ENCODE measurements at regions not wholly inside any gene's neighbourhood (a gene's known extent, or its start where the extent isn't known, plus 50 kb on each side); places are given as distances from the start of the nearest gene placed in this dataset.

DNA sequence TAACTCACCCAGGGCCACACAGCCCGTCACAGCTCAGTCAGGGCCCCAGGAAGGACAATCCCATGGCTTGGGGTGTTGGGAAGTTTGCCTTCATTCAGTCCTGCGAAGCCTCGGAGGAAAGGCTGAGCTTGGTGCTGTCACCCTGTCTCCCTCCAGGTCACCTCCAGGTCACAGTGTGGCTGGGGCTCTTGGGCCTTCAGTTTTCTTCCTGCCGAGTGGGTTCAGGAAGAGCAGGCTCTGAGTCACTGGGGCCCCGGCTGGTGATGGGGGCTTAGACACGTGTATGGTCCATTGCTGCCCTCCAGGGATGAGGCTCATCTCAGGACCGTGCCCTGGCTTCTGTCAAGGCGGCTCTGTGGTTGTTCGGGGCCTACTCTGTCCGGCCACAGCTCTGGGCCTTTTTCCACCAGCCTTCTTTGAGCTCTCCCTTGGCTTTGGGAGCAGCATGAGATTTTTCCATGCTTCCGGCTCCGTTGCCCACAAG, 118.6 kb downstream of the INHBB start:
- TF ChIP-seq, protein P1, sequence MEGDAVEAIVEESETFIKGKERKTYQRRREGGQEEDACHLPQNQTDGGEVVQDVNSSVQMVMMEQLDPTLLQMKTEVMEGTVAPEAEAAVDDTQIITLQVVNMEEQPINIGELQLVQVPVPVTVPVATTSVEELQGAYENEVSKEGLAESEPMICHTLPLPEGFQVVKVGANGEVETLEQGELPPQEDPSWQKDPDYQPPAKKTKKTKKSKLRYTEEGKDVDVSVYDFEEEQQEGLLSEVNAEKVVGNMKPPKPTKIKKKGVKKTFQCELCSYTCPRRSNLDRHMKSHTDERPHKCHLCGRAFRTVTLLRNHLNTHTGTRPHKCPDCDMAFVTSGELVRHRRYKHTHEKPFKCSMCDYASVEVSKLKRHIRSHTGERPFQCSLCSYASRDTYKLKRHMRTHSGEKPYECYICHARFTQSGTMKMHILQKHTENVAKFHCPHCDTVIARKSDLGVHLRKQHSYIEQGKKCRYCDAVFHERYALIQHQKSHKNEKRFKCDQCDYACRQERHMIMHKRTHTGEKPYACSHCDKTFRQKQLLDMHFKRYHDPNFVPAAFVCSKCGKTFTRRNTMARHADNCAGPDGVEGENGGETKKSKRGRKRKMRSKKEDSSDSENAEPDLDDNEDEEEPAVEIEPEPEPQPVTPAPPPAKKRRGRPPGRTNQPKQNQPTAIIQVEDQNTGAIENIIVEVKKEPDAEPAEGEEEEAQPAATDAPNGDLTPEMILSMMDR (IDR thresholded peaks at IDR 0.05): no peak

DNA sequence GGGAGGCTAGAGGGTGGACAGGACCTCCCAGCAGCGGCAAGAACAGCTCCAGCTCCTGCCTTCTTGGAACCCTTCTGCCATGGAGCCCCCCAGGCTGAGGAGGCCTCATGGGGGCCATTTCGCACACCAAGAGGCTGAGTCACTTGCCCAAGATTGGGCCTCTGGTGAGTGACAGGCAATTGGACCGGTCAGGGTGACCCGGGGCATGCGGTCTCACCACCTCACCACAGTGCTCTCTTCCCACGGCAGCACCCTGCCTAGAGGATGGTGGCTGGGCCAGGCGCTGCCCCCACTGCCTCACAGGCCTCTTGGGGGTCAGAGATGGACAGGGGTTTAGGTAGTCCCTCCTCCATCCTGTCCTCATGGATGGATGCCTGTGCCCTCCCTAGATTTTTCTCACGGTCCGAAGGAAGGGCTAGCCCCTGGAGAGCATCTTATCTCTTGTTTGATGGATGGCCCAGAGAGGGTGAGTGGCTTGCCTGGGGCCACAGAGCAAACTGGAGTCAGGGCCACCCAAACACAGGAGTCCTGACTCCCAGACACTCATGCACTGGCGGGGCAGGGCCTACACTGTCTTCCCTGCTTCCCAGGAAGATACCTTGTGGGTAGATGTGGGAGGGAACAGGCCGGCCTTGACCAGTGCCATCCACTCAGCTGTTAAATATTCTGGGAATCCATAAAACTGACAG, 119.2 kb downstream of the INHBB start:
- TF ChIP-seq, protein P1 (IDR thresholded peaks at IDR 0.05): no peak

DNA sequence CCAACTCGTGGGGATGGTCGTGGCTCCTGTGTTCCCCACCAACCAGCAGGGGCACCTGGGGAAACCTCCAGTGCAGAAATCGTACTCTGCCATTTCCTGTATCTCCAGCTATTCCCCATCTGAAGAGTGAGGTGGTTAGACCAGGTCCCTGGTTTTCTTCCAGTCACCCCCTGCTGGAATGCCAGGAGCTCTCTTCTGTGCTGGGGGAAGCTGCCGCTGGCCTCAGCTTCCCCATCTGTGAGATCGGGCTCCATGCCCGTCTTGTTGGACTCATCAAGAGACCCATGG, 119.7 kb downstream of the INHBB start:
- TF ChIP-seq, protein P1 (IDR thresholded peaks at IDR 0.05): no peak

DNA sequence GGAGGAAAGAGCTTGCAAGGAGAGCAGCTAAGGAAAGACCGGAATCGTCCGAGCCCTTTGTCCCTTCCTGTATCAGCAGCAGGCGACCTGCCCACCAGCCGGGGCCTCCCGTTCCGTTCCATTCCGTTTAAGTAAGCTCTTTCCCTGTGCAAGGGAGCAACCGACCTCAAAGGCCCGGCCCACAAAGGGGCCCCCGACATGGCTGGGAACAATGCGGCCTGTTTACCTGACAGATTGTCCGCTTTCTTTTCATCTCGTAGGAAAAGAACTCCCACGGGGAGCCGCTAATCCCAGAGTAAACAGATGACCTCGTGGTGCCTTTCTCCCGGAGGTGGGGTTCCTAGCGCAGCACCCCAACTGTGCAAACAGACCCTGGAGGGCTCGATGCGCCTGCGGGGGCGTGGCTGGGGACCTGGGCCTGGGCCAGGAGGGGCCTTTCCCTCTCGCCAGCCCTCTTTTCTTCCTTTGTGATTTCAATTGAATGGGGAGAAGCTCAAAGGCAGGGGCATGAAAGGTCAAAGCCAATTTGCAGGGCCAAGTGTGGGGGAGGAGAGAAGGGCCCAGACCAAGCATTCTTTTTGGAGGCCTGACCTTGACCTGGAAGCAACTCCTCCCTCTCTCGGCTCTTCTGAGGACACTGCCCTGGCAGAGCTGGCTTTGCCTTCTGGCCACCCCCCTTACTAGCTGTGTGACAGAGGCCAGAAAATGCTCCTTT, 120.2 kb downstream of the INHBB start:
- TF ChIP-seq, protein P1 (IDR thresholded peaks at IDR 0.05): no peak

DNA sequence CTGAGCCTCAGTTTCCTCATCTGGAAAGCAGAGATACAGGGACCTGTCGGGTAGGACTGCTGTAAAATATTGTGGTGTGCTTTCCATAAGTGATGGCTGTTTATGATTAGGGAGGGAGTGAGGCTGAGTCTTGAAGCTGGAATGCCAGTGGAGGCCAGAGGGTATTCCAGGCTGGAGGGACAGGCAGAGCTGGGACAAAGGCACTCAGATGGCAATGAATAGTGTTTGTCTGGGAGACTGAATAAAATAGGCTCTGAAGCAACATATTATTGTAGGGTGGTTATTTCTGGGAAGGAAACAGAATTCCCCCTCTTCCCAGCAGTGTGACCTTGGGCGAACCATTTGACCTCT, 120.7 kb downstream of the INHBB start:
- TF ChIP-seq, protein P1 (IDR thresholded peaks at IDR 0.05): no peak

DNA sequence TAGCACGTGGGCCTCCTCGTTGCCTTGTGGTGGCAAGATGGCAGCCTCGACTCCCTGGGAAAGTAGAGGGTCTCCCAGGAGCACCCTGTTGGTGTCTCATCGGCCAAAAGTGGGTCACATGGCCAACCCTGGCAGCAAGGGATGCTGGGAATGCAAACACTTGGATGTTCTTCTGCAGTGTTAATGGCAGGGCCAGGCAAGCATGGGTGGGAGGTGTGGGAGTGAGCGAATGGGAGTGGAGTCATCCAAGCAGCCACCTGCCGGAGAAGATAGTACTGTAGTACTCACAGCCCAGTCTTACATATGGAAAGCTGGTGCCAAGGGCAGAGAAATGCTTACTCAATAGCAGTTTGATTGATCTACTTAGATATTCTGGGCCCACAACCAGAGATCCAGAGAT, 122.2 kb downstream of the INHBB start:
- TF ChIP-seq, protein P1 (IDR thresholded peaks at IDR 0.05): no peak

DNA sequence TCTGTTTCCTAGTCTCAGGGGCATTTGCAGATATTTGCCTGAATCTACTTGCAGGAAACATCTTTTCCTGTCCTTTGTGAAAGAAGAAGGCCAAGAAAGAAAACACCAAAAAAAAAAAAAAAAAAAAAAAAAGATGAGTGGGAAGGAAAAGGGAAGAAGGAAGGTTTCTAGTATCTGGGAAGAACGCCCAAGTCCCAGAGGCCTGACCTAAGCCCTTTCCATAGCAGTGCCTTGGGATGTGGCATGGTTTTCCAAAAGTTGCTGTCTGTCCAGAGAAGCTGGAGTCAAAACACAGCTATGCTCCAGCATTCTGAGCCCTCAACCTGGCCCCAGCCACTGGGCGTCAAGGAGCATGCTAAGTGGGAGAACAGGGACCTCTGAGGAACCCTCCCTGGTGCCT, 123.5 kb downstream of the INHBB start:
- TF ChIP-seq, protein P1 (IDR thresholded peaks at IDR 0.05): no peak
